ENCODE measurements at regions not wholly inside any gene's neighbourhood (a gene's known extent, or its start where the extent isn't known, plus 50 kb on each side); places are given as distances from the start of the nearest gene placed in this dataset.

- no peak for TF ChIP-seq CTCF (IDR thresholded peaks at IDR 0.05; ENCODE audit: low read depth, low read length, missing control alignments)
- H3K4me3 ChIP-seq (replicated peaks; ENCODE audit: low read depth, low read length): no peak overlapping the region
- no peak for DNase-seq (ENCODE audit: extremely low read depth, low read depth)
Measured at GRCh38 chr5:125126050-125126449, 379.6 kb upstream of the ZNF608 start.

- DNase-seq (ENCODE audit: extremely low read depth, low read depth): no peak
- TF ChIP-seq CTCF (IDR thresholded peaks at IDR 0.05; ENCODE audit: low read depth, low read length, missing control alignments): no peak
Measured at GRCh38 chr5:125129151-125129806, 382.8 kb upstream of the ZNF608 start.

GRCh38 chr5:125130591-125130990 is 384.2 kb upstream of the ZNF608 start:
- no peak overlapping the region for H3K4me3 ChIP-seq (replicated peaks; ENCODE audit: low read depth, low read length)
- DNase-seq (ENCODE audit: extremely low read depth, low read depth): no peak
- TF ChIP-seq CTCF (IDR thresholded peaks at IDR 0.05; ENCODE audit: low read depth, low read length, missing control alignments): no peak

More at GRCh38 chr5:125129151-125129806, 382.8 kb upstream of the ZNF608 start:
- H3K4me3 ChIP-seq (replicated peaks; ENCODE audit: low read depth, low read length): no peak overlapping the region

GRCh38 chr5:125134216-125135081 is 388.0 kb upstream of the ZNF608 start:
- H3K4me3 ChIP-seq (replicated peaks; ENCODE audit: low read depth, low read length): no peak overlapping the region
- peak; percentile 71 for DNase-seq (ENCODE audit: extremely low read depth, low read depth)
- no peak for TF ChIP-seq CTCF (IDR thresholded peaks at IDR 0.05; ENCODE audit: low read depth, low read length, missing control alignments)

GRCh38 chr5:125137535-125137934 is 391.1 kb upstream of the ZNF608 start:
- no peak for DNase-seq (ENCODE audit: extremely low read depth, low read depth)
- H3K4me3 ChIP-seq (replicated peaks; ENCODE audit: low read depth, low read length): no peak overlapping the region

GRCh38 chr5:125138266-125138665 is 391.8 kb upstream of the ZNF608 start:
- no peak overlapping the region for H3K4me3 ChIP-seq (replicated peaks; ENCODE audit: low read depth, low read length)
- DNase-seq (ENCODE audit: extremely low read depth, low read depth): no peak
- TF ChIP-seq CTCF (IDR thresholded peaks at IDR 0.05; ENCODE audit: low read depth, low read length, missing control alignments): no peak

More at GRCh38 chr5:125137535-125137934, 391.1 kb upstream of the ZNF608 start:
- no peak for TF ChIP-seq CTCF (IDR thresholded peaks at IDR 0.05; ENCODE audit: low read depth, low read length, missing control alignments)
